ENCODE measurements at regions not wholly inside any gene's neighbourhood (a gene's known extent, or its start where the extent isn't known, plus 50 kb on each side); places are given as distances from the start of the nearest gene placed in this dataset.

DNA sequence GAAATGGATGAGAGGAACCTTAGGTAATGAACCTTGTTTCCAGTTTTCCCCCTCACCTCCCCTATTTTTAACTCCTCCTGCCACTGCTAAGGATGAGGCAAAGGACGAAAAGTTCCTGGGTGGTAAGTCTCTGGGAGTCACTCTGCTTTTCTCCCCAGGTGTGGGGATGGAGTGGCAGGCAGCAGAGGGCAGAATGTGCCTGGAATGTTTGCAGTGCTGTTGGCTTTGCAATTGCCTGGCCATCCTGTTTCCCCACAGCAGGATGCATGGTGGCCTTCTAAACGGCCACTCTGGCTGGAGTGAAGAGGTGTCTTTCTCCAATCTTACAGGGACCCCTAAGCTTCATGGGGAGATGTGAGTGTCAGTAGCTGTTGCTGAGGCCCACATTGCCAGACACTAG lies 432.5 kb upstream of the ZFHX3 start:
- POLR2A ChIA-PET = no interaction called here
- TF ChIP-seq, protein P1, sequence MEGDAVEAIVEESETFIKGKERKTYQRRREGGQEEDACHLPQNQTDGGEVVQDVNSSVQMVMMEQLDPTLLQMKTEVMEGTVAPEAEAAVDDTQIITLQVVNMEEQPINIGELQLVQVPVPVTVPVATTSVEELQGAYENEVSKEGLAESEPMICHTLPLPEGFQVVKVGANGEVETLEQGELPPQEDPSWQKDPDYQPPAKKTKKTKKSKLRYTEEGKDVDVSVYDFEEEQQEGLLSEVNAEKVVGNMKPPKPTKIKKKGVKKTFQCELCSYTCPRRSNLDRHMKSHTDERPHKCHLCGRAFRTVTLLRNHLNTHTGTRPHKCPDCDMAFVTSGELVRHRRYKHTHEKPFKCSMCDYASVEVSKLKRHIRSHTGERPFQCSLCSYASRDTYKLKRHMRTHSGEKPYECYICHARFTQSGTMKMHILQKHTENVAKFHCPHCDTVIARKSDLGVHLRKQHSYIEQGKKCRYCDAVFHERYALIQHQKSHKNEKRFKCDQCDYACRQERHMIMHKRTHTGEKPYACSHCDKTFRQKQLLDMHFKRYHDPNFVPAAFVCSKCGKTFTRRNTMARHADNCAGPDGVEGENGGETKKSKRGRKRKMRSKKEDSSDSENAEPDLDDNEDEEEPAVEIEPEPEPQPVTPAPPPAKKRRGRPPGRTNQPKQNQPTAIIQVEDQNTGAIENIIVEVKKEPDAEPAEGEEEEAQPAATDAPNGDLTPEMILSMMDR (IDR thresholded peaks at IDR 0.05; ENCODE audit: control extremely low read depth, extremely low read depth, low read depth, missing control alignments) = no peak
- DNase-seq (ENCODE audit: extremely low spot score) = no peak
- CTCF ChIA-PET = no interaction called here

DNA sequence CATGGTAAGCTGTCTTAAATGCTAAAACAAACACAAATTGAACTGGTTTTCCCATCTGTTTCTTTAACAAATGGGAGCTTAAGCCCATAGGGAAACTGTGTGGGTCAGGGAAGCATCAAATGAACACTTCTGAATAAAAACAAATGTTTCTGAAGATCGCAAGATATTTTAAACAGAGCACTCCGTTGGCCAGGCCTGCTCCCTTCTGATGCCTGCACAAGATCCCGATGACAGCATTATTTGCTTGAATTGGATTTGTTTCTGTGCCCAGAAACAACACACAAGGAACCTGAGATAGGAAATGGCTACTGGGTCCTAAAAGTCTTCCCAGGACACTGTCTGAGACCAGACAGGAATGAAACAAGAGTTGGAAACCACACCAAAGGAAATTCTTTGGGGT lies 425.8 kb upstream of the ZFHX3 start:
- ChIA-PET POLR2A (no interaction called here), CTCF (no interaction called here)
- TF ChIP-seq, protein P1 (IDR thresholded peaks at IDR 0.05; ENCODE audit: control extremely low read depth, extremely low read depth, low read depth, missing control alignments) = no peak
- no peak for DNase-seq (ENCODE audit: extremely low spot score)

DNA sequence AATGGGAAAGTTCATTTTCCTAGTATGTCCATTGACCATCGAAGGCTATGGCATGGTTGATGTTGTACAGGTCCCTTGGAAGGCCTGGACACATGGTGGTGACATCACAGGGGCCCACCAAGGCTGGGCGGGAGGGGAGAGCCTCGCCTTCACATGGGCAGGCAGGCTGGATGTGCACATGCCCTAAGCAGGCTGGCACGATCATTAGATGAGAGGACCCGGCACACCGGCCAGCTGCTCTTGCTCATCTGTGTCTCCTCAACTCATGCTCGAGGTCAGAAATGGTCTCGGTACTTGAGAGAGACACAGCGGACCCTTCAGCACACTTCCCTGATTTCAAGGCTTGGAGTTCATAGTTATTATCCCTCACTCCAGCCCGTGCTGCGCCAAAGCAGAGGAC lies 416.9 kb upstream of the ZFHX3 start:
- TF ChIP-seq, protein P1 (IDR thresholded peaks at IDR 0.05; ENCODE audit: control extremely low read depth, extremely low read depth, low read depth, missing control alignments) = no peak
- CTCF ChIA-PET = no interaction called here
- POLR2A ChIA-PET = no interaction called here
- no peak for DNase-seq (ENCODE audit: extremely low spot score)

DNA sequence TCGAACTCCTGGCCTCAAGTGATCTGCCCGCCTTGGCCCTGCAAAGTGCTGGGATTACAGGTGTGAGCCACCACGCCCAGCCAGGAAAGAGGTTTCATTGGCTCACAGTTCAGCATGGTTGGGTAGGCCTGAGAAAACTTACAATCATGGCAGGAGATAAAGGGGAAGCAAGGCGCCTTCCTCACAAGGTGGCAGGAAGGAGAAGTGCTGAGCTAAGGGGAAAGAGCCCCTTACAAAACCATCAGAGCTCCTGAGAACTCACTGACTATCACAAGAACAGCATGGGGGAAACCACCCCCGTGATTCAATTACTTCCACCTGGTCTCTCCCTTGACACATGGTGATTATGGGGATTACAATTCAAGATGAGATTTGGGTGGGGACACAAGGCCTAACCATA lies 411.7 kb upstream of the ZFHX3 start:
- DNase-seq (ENCODE audit: extremely low spot score) = no peak
- TF ChIP-seq, protein P1 (IDR thresholded peaks at IDR 0.05; ENCODE audit: control extremely low read depth, extremely low read depth, low read depth, missing control alignments) = no peak
- POLR2A ChIA-PET = no interaction called here
- CTCF ChIA-PET = no interaction called here

DNA sequence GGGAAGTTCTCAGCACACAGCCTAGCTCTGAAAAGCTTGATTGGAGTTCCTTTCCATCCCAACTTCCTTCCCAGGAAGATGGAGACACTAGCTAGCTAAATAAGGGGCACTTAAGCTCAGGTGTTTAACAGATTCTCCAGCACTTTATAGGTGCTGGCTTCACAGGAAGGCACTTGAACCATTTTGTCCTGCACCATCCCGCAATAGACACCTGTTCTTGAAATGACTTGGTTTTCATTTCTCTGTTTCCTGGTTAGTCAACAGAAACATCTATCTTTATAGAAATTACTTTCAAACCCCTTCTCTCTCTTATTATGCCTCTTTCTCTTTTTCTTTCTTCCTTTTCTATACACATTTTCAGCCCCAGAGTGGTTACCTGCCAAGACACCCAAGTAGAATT lies 409.9 kb upstream of the ZFHX3 start:
- DNase-seq (ENCODE audit: extremely low spot score) = no peak
- TF ChIP-seq, protein P1 (IDR thresholded peaks at IDR 0.05; ENCODE audit: control extremely low read depth, extremely low read depth, low read depth, missing control alignments) = no peak

DNA sequence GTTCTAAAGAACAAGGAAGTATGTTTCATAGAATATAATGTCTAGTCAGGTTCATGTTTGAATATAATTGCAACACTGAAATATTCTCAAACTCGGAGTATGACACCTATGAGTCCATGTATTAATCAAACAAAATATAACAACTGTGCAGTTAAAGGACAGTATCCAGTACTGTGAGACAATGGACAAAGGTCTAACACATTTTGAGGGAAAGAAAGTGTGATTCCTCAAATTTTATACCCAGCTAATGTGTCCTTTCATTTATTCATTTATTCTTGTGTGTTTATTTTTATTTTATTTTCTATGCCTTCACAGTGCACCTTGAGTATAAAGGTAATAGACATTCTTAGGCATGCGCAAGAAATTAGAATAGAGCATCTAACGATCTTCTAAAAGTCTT lies 401.0 kb upstream of the ZFHX3 start:
- TF ChIP-seq, protein P1 (IDR thresholded peaks at IDR 0.05; ENCODE audit: control extremely low read depth, extremely low read depth, low read depth, missing control alignments) = no peak
- ChIA-PET CTCF (no interaction called here), POLR2A (no interaction called here)
- no peak for DNase-seq (ENCODE audit: extremely low spot score)

More for the DNA sequence above, 409.9 kb upstream of the ZFHX3 start:
- ChIA-PET POLR2A (no interaction called here), CTCF (no interaction called here)

DNA sequence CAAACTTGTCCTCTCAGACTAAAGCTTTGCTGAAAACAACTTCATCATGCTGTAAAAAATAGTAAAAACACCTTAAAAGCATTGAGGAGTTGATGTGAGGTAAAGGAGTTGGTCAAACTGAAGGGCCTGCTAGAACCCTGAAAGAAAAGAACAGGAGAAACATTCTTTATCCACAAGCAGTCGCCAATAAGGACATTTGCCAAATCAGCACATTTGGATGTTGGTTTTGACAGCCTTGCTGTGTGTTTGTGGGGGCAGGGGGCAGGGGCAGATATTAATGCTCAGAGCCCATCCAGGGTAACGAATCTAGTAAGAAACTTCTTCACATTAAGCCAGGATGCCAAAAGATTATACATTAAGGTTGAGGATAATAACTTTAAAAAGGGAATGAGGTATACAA lies 399.9 kb upstream of the ZFHX3 start:
- no peak for DNase-seq (ENCODE audit: extremely low spot score)
- TF ChIP-seq, protein P1 (IDR thresholded peaks at IDR 0.05; ENCODE audit: control extremely low read depth, extremely low read depth, low read depth, missing control alignments) = no peak
- CTCF ChIA-PET = no interaction called here
- POLR2A ChIA-PET = no interaction called here

All from GM10248 (cell line).